GM12891 (cell line): ENCODE measurements at regions not wholly inside any gene's neighbourhood (a gene's known extent, or its start where the extent isn't known, plus 50 kb on each side); places are given as distances from the start of the nearest gene placed in this dataset.

Experiments used
- DNase-seq: peaks from one replicate; pipeline ENCODE4 v3.0.0; 2011; ENCODE audit warnings: low spot score; ENCODE audit not compliant: insufficient read length
- FAIRE-seq: peaks from 2 replicates; lab custom pipeline; 2011; peaks lifted over from hg19 to GRCh38; lab: Jason Lieb, UNC
- PAX5 ChIP-seq: IDR thresholded peaks from 2 replicates; pipeline ENCODE4 v1.6.1; 2011; ENCODE audit warnings: low read length, moderate library complexity, mild to moderate bottlenecking; ENCODE audit not compliant: insufficient read depth, severe bottlenecking
- POLR2A ChIP-seq: IDR thresholded peaks from 2 replicates; pipeline ENCODE4 v1.6.1; 2011; ENCODE audit warnings: low read depth, low read length, control low read depth
- POLR2AphosphoS5 ChIP-seq: IDR thresholded peaks from 2 replicates; pipeline ENCODE4 v1.6.1; 2011; ENCODE audit warnings: low read depth, low read length, control low read depth
- POU2F2 ChIP-seq: IDR thresholded peaks from 2 replicates; pipeline ENCODE4 v1.6.1; 2011; ENCODE audit warnings: low read depth, mild to moderate bottlenecking, control low read depth, low read length, moderate library complexity
- SPI1 ChIP-seq: IDR thresholded peaks from 2 replicates; pipeline ENCODE4 v1.6.1; 2011; ENCODE audit warnings: low read depth, low read length, control low read depth
- TAF1 ChIP-seq: IDR thresholded peaks from 2 replicates; pipeline ENCODE4 v1.6.1; 2011; ENCODE audit warnings: low read depth, low read length, control low read depth

DNA sequence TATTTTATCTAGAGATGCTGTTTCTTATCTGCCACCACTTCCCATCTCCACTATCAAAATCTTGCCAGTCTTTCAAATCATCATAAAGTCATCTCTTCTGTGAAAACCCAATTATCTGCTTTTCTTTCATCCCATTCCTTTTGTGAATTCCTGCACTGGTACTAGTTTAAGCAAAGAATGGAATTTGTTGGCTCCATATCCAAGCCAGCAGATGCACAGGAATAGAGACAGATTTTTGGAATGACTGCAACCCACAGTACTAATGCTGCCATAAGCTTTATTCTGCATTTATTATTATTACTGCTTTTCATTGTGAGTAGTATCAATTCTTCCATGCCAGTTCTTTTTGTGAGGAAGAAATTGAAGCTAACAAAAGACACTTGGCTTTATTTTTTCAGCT is 616.7 kb downstream of the RAPGEF2 start:
- no peak for DNase-seq
- TF ChIP-seq POU2F2 (no peak), SPI1 (no peak), PAX5 (no peak), POLR2A (no peak), POLR2AphosphoS5 (no peak), TAF1 (no peak)
- FAIRE-seq, result no peak

- no peak for DNase-seq
- no peak for FAIRE-seq
- TF ChIP-seq TAF1, result no peak
- no peak for TF ChIP-seq POLR2AphosphoS5
- no peak for TF ChIP-seq PAX5
- no peak for TF ChIP-seq SPI1
- no peak for TF ChIP-seq POU2F2
- no peak for TF ChIP-seq POLR2A
These were observed 619.2 kb downstream of the RAPGEF2 start for GRCh38 chr4:159722052-159722451.

DNA sequence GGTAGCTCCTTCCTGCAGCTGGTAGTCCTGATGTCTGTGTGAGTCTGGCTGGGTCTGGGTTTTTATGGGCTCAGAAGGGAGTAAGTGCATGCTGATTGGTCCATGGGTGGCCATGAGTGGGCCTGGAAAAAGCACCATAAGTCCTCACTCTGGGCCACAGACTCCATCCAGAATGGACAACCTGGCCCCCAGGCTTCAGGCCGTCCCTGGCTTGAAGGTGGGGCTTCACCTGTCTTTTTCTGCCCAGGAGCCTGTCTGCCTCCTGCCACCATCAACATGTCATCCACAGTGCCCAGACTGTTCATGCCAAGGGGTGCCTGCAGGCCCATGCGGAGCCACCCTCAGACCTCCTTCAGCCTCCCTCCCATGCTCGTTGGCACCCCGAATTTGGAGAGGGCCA is 620.0 kb downstream of the RAPGEF2 start:
- TF ChIP-seq SPI1 (no peak), POLR2AphosphoS5 (no peak), PAX5 (no peak), TAF1 (no peak), POLR2A (no peak), POU2F2 (no peak)
- no peak for DNase-seq
- FAIRE-seq, result no peak

- FAIRE-seq (no peak), DNase-seq (no peak)
- no peak for TF ChIP-seq TAF1
- no peak for TF ChIP-seq SPI1
- TF ChIP-seq POLR2AphosphoS5, result no peak
- no peak for TF ChIP-seq POU2F2
- TF ChIP-seq POLR2A, result no peak
- no peak for TF ChIP-seq PAX5
These were observed 620.6 kb downstream of the RAPGEF2 start for GRCh38 chr4:159723341-159724048.

GRCh38 chr4:159725571-159725970 is 622.7 kb downstream of the RAPGEF2 start:
- no peak for DNase-seq
- no peak for FAIRE-seq
- TF ChIP-seq SPI1 (no peak), POLR2AphosphoS5 (no peak), POLR2A (no peak), POU2F2 (no peak), PAX5 (no peak)

DNA sequence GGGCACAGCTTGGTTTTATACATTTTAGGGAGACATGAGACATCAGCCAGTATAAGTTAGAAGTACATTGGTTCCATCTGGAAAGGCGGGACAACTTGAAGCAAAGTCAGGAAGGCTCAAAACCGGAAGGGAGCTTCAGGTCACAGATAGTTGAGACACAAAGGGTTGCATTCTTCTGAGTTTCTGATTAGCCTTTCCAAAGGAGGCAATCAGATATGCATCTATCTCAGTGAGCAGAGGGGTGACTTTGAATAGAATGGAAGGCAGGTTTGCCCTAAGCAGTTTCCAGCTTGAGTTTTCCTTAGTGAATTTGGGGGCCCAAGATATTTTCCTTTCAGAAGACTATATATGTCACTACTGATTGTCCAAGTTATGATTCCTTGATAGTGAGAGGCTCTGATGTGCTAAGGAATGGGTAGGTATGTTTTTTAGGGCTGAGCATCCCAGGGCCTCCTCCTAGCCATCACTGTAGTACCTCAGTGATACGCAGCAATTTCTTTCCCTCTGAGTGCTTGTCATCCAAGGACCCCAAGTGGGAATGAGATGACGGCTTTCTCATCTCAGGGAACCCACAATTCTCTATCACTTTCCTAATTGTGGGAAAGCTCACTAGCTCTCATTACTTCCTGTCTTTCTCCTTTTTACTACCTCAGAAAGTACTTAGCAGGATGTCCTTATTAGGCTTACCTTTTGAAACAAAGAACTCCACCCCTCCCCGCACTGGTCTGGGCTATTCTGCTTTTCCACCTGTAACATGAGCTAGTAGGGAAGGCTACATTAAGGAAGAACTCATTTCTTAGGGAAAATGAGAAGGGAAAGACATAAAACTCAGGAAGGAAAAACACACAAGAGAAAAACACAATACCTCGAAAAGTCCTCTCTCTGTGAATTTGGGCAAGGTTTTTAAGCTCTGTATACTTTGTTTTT is 632.7 kb downstream of the RAPGEF2 start:
- FAIRE-seq, result no peak
- DNase-seq, result no peak
- TF ChIP-seq SPI1 (no peak), POU2F2 (no peak), POLR2AphosphoS5 (no peak), TAF1 (no peak), PAX5 (no peak), POLR2A (no peak)

DNA sequence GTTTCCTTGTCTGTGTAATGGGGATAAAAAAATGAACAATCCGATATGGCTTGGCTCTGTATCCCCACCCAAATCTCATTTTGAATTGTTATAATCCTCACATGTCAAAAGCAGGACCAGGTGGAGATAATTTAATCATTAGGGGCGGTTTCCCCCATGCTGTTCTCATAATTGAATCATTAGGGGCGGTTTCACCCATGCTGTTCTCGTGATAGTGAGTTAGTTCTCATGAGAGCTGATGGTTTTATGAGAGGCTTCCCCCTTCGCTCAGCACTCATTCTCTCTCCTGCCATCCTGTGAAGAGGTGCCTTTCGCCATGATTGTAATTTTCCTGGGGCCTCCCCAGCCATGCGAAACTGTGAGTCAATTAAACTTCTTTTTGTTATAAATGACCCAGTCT is 633.5 kb downstream of the RAPGEF2 start:
- FAIRE-seq, result no peak
- TF ChIP-seq POLR2A (no peak), SPI1 (no peak), TAF1 (no peak), POU2F2 (no peak), PAX5 (no peak), POLR2AphosphoS5 (no peak)
- DNase-seq, result no peak

GRCh38 chr4:159743971-159744370 is 641.1 kb downstream of the RAPGEF2 start:
- DNase-seq (no peak), FAIRE-seq (no peak)
- TF ChIP-seq POU2F2 (no peak), SPI1 (no peak), POLR2A (no peak), TAF1 (no peak), POLR2AphosphoS5 (no peak), PAX5 (no peak)

DNA sequence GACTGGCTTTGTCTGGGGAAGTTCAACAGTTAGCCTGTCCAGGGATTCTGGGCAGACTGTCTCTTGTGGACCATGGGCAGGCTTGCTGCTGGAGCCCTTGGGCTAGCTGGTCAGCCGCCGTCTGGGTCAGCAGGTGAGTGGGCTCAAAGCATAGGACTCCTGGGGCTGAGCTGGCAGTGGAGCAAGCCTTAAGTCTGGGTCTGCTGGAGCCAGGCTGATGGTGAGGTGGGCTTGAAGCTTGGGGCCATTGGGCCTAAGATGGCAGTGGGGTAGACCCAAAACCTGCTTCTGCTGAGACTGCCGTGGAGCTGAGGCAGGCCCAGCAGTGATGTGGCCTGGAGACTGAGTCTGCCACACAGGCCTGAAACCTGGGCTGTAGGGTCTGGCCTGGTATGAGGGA is 645.1 kb downstream of the RAPGEF2 start:
- no peak for FAIRE-seq
- no peak for TF ChIP-seq POLR2AphosphoS5
- no peak for TF ChIP-seq POU2F2
- TF ChIP-seq POLR2A, result no peak
- no peak for TF ChIP-seq PAX5
- no peak for TF ChIP-seq TAF1
- DNase-seq, result no peak
